Trophoblast cell (in vitro differentiated cells and primary cell): ENCODE measurements at regions not wholly inside any gene's neighbourhood (a gene's known extent, or its start where the extent isn't known, plus 50 kb on each side); places are given as distances from the start of the nearest gene placed in this dataset.

Source experiments
- DNase-seq, 2 donors: peaks; one replicate each; pipeline ENCODE4 v3.0.0-alpha.2; 2016
- H2AFZ ChIP-seq: 2 replicates; pipeline ENCODE4 v1.6.1; 2013; ENCODE audit warnings: low read length, moderate library complexity, mild to moderate bottlenecking; ENCODE audit not compliant: insufficient read depth, poor library complexity
- H2AK5ac ChIP-seq: 2 replicates; pipeline ENCODE4 v1.6.1; 2013; ENCODE audit warnings: mild to moderate bottlenecking, low read length
- H2BK120ac ChIP-seq: 2 replicates; pipeline ENCODE4 v1.6.1; 2013; ENCODE audit warnings: low read length, mild to moderate bottlenecking, moderate library complexity; ENCODE audit not compliant: insufficient read depth, poor library complexity
- H2BK12ac ChIP-seq: 2 replicates; pipeline ENCODE4 v1.6.1; 2013; ENCODE audit warnings: mild to moderate bottlenecking, low read length, moderate library complexity
- H2BK5ac ChIP-seq: 2 replicates; pipeline ENCODE4 v1.6.1; 2013; ENCODE audit warnings: low read length, low read depth, moderate library complexity, mild to moderate bottlenecking; ENCODE audit not compliant: poor library complexity
- H3K14ac ChIP-seq: 2 replicates; pipeline ENCODE4 v1.6.1; 2013; ENCODE audit warnings: mild to moderate bottlenecking, low read length
- H3K18ac ChIP-seq: 2 replicates; pipeline ENCODE4 v1.6.1; 2013; ENCODE audit warnings: mild to moderate bottlenecking, low read length
- H3K23ac ChIP-seq: 2 replicates; pipeline ENCODE4 v1.6.1; 2013; ENCODE audit warnings: low read length
- H3K27ac ChIP-seq: 2 replicates; pipeline ENCODE4 v1.5.1; 2013; ENCODE audit warnings: low read depth, mild to moderate bottlenecking, inconsistent platforms, low read length, moderate library complexity
- H3K27me3 ChIP-seq: 2 replicates; pipeline ENCODE4 v1.6.1; 2013; ENCODE audit warnings: inconsistent platforms, mild to moderate bottlenecking, low read length, moderate library complexity; ENCODE audit not compliant: insufficient read depth
- H3K36me3 ChIP-seq, 2 experiments: 1 replicate in 1 of 2; 2 replicates in 1 of 2; pipeline ENCODE4 v1.6.1; 2013; ENCODE audit warnings: low read length in 2 of 2, mild to moderate bottlenecking in 2 of 2, moderate library complexity in 1 of 2; ENCODE audit not compliant: insufficient read depth in 2 of 2, control insufficient read depth in 1 of 2
- H3K4ac ChIP-seq: 2 replicates; pipeline ENCODE4 v1.6.1; 2013; ENCODE audit warnings: low read depth, mild to moderate bottlenecking, low read length, moderate library complexity
- H3K4me1 ChIP-seq, 2 experiments: 1 replicate in 1 of 2; 2 replicates in 1 of 2; pipeline ENCODE4 v1.6.1; 2013; ENCODE audit warnings: low read length in 2 of 2, mild to moderate bottlenecking in 2 of 2, moderate library complexity in 1 of 2; ENCODE audit not compliant: insufficient read depth in 2 of 2, control insufficient read depth in 1 of 2
- H3K4me2 ChIP-seq: 2 replicates; pipeline ENCODE4 v1.6.1; 2013; ENCODE audit warnings: inconsistent platforms, mild to moderate bottlenecking, low read length, moderate library complexity
- H3K4me3 ChIP-seq: 2 replicates; pipeline ENCODE4 v1.5.1; 2013; ENCODE audit warnings: mild to moderate bottlenecking, low read depth, low read length, inconsistent platforms
- H3K79me1 ChIP-seq: one replicate; pipeline ENCODE4 v1.6.1; 2013; ENCODE audit warnings: low read length
- H3K79me2 ChIP-seq: 2 replicates; pipeline ENCODE4 v1.6.1; 2013; ENCODE audit warnings: low read length, mild to moderate bottlenecking; ENCODE audit not compliant: control insufficient read depth, insufficient read depth, poor library complexity
- H3K9ac ChIP-seq: 2 replicates; pipeline ENCODE4 v1.6.1; 2013; ENCODE audit warnings: mild to moderate bottlenecking, low read length
- H3K9me3 ChIP-seq: 2 replicates; pipeline ENCODE4 v1.6.1; 2013; ENCODE audit warnings: low read depth, mild to moderate bottlenecking, control low read depth, inconsistent platforms, low read length; ENCODE audit not compliant: insufficient read depth
- H4K12ac ChIP-seq: 2 replicates; pipeline ENCODE4 v1.6.1; 2013; ENCODE audit warnings: low read depth, mild to moderate bottlenecking, low read length, moderate library complexity
- H4K8ac ChIP-seq: 2 replicates; pipeline ENCODE4 v1.6.1; 2013; ENCODE audit warnings: low read depth, mild to moderate bottlenecking, low read length, moderate library complexity
- H4K91ac ChIP-seq: one replicate; pipeline ENCODE4 v1.6.1; 2013; ENCODE audit warnings: low read depth, mild to moderate bottlenecking, low read length, moderate library complexity
- WGBS: extraction: QIAGEN DNeasy Blood & Tissue Kit; methylation state at CpG from one replicate; pipeline ENCODE4 v1.1.7; 2013; ENCODE audit warnings: missing lambda C conversion rate; ENCODE audit not compliant: insufficient read length, insufficient coverage; ENCODE audit errors: extremely low coverage; 5-methylcytosine and 5-hydroxymethylcytosine counted together

GRCh38 chr9:96038271-96038670 lies 162.8 kb downstream of the ERCC6L2 start:
- no peak overlapping the region for H2AFZ ChIP-seq
- no peak overlapping the region for H3K27ac ChIP-seq
- H3K9me3 ChIP-seq, result peaks cover 29% of the 10 kb centered on the region
- H3K79me1 ChIP-seq, result no peaks in the 10 kb centered on the region
- no peak overlapping the region for H3K14ac ChIP-seq
- H3K18ac ChIP-seq, result no peak overlapping the region
- no peak overlapping the region for H4K8ac ChIP-seq
- H3K36me3 ChIP-seq, result peaks cover 0 to 2% of the 10 kb centered on the region in 2 experiments
- H2BK120ac ChIP-seq, result no peak overlapping the region
- no peak for DNase-seq
- no peak overlapping the region for H4K12ac ChIP-seq
- H3K79me2 ChIP-seq, result no peaks in the 10 kb centered on the region
- no peak overlapping the region for H2BK12ac ChIP-seq
- no peak overlapping the region for H3K4ac ChIP-seq
- H2AK5ac ChIP-seq, result no peak overlapping the region
- H3K9ac ChIP-seq, result no peak overlapping the region
- H3K4me3 ChIP-seq, result no peak overlapping the region
- WGBS, result no CpG with 5 or more reads among the region's 7 CpGs
- H3K23ac ChIP-seq, result no peak overlapping the region
- H4K91ac ChIP-seq, result no peak overlapping the region
- no peak overlapping the region for H2BK5ac ChIP-seq
- no peaks in the 10 kb centered on the region for H3K4me1 ChIP-seq
- no peak overlapping the region for H3K4me2 ChIP-seq
- no peaks in the 10 kb centered on the region for H3K27me3 ChIP-seq

GRCh38 chr9:96034553-96035122 lies 159.1 kb downstream of the ERCC6L2 start:
- Histone ChIP-seq H2BK12ac (no peak overlapping the region), H3K9ac (no peak overlapping the region), H2BK5ac (no peak overlapping the region), H3K36me3 (peaks cover 0 to 2% of the 10 kb centered on the region in 2 experiments), H3K4me2 (no peak overlapping the region), H2AFZ (no peak overlapping the region), H3K4me3 (no peak overlapping the region), H3K14ac (no peak overlapping the region), H3K23ac (no peak overlapping the region), H3K27ac (no peak overlapping the region), H3K18ac (no peak overlapping the region), H3K4me1 (no peaks in the 10 kb centered on the region), H4K8ac (no peak overlapping the region), H4K91ac (no peak overlapping the region), H3K79me1 (no peaks in the 10 kb centered on the region), H3K9me3 (peaks cover 32% of the 10 kb centered on the region), H4K12ac (no peak overlapping the region), H2BK120ac (no peak overlapping the region), H3K27me3 (no peaks in the 10 kb centered on the region), H3K4ac (no peak overlapping the region), H3K79me2 (no peaks in the 10 kb centered on the region), H2AK5ac (no peak overlapping the region)
- WGBS, result no CpG with 5 or more reads among the region's 5 CpGs
- DNase-seq, result no peak

GRCh38 chr9:96033896-96034295 lies 158.4 kb downstream of the ERCC6L2 start:
- no peak overlapping the region for H3K4ac ChIP-seq
- H2AK5ac ChIP-seq, result no peak overlapping the region
- H3K36me3 ChIP-seq, result peaks cover 0 to 1% of the 10 kb centered on the region in 2 experiments
- H2BK12ac ChIP-seq, result no peak overlapping the region
- peaks cover 25% of the 10 kb centered on the region for H3K9me3 ChIP-seq
- H4K8ac ChIP-seq, result no peak overlapping the region
- H4K12ac ChIP-seq, result no peak overlapping the region
- no peak overlapping the region for H3K4me3 ChIP-seq
- no CpG with 5 or more reads among the region's 10 CpGs for WGBS
- H4K91ac ChIP-seq, result no peak overlapping the region
- H2AFZ ChIP-seq, result no peak overlapping the region
- no peak overlapping the region for H2BK120ac ChIP-seq
- no peak overlapping the region for H3K14ac ChIP-seq
- no peaks in the 10 kb centered on the region for H3K27me3 ChIP-seq
- H3K79me2 ChIP-seq, result no peaks in the 10 kb centered on the region
- H3K4me2 ChIP-seq, result no peak overlapping the region
- no peak overlapping the region for H2BK5ac ChIP-seq
- H3K9ac ChIP-seq, result no peak overlapping the region
- no peak overlapping the region for H3K23ac ChIP-seq
- H3K18ac ChIP-seq, result no peak overlapping the region
- no peak for DNase-seq
- H3K27ac ChIP-seq, result no peak overlapping the region
- H3K79me1 ChIP-seq, result no peaks in the 10 kb centered on the region
- H3K4me1 ChIP-seq, result no peaks in the 10 kb centered on the region

- peaks cover 5% of the 10 kb centered on the region for H3K27me3 ChIP-seq
- H3K79me2 ChIP-seq, result peaks cover 2% of the 10 kb centered on the region
- no peak overlapping the region for H2AFZ ChIP-seq
- no peaks in the 10 kb centered on the region for H3K36me3 ChIP-seq
- no peak overlapping the region for H3K18ac ChIP-seq
- H3K9me3 ChIP-seq, result peaks cover 21% of the 10 kb centered on the region
- H4K91ac ChIP-seq, result no peak overlapping the region
- H3K4ac ChIP-seq, result no peak overlapping the region
- no peak overlapping the region for H3K9ac ChIP-seq
- H3K23ac ChIP-seq, result no peak overlapping the region
- H3K14ac ChIP-seq, result no peak overlapping the region
- H3K4me3 ChIP-seq, result no peak overlapping the region
- no CpG with 5 or more reads among the region's 15 CpGs for WGBS
- no peak overlapping the region for H2BK12ac ChIP-seq
- H3K4me2 ChIP-seq, result no peak overlapping the region
- no peak overlapping the region for H2BK120ac ChIP-seq
- no peak overlapping the region for H4K12ac ChIP-seq
- peaks cover 8 to 9% of the 10 kb centered on the region in 2 experiments for H3K4me1 ChIP-seq
- no peak overlapping the region for H3K27ac ChIP-seq
- no peak overlapping the region for H2BK5ac ChIP-seq
- peaks cover 7% of the 10 kb centered on the region for H3K79me1 ChIP-seq
- no peak overlapping the region for H4K8ac ChIP-seq
- no peak overlapping the region for H2AK5ac ChIP-seq
- DNase-seq, result no peak
Observed at GRCh38 chr9:96031916-96032534, 156.5 kb downstream of the ERCC6L2 start.
